A673 (cell line): ENCODE measurements at regions not wholly inside any gene's neighbourhood (a gene's known extent, or its start where the extent isn't known, plus 50 kb on each side); places are given as distances from the start of the nearest gene placed in this dataset.

Experiments
- BruUV-seq: library from RNA; stranded (reverse); fragments of 400-500 nt; replicated peaks from 2 replicates; lab custom pipeline; 2021; lab: Mats Ljungman, UMichigan
- CTCF ChIA-PET: fragments of 300-600 bp; sonication (Branson Sonifier 250); formaldehyde crosslinking; loops from one replicate; lab custom pipeline; 2022; ENCODE audit warnings: antibody characterized with exemption; lab: Charles Lee
- POLR2A ChIA-PET: fragments of 300-600 bp; sonication (Branson Sonifier 250); formaldehyde crosslinking; loops from one replicate; lab custom pipeline; 2022; ENCODE audit warnings: antibody characterized with exemption; ENCODE audit not compliant: low non-redundant PET; lab: Charles Lee
- DNase-seq: peaks from one replicate; pipeline ENCODE4 v3.0.0-alpha.2; 2015; ENCODE audit warnings: low spot score
- H3K27ac ChIP-seq: fragments of 200-600 bp; sonication (generic); 2 replicates; pipeline ENCODE4 v1.5.1; 2016; ENCODE audit warnings: mixed run types, low read depth, mild to moderate bottlenecking, mixed read lengths, antibody characterized with exemption, low read length; ENCODE audit not compliant: poor library complexity, severe bottlenecking
- H3K27me3 ChIP-seq: fragments of 200-600 bp; sonication (generic); replicated peaks from 2 replicates; pipeline ENCODE4 v1.6.1; 2017; ENCODE audit warnings: mixed run types, low read depth, mild to moderate bottlenecking, mixed read lengths, antibody characterized with exemption, low read length; ENCODE audit not compliant: insufficient read depth, poor library complexity
- H3K36me3 ChIP-seq: fragments of 200-600 bp; sonication (generic); 2 replicates; pipeline ENCODE4 v1.6.1; 2016; ENCODE audit warnings: mixed run types, mild to moderate bottlenecking, mixed read lengths, antibody characterized with exemption, low read length; ENCODE audit not compliant: insufficient read depth, poor library complexity, severe bottlenecking
- H3K4me1 ChIP-seq: fragments of 200-600 bp; sonication (generic); 2 replicates; pipeline ENCODE4 v1.6.1; 2017; ENCODE audit warnings: mixed run types, mild to moderate bottlenecking, mixed read lengths, antibody characterized with exemption, low read length; ENCODE audit not compliant: insufficient read depth, poor library complexity, severe bottlenecking
- H3K4me3 ChIP-seq: fragments of 200-600 bp; sonication (generic); 2 replicates; pipeline ENCODE4 v1.5.1; 2016; ENCODE audit warnings: low read depth, mixed run types, mild to moderate bottlenecking, mixed read lengths, low read length; ENCODE audit not compliant: poor library complexity, severe bottlenecking
- H3K9me3 ChIP-seq: fragments of 200-600 bp; sonication (generic); 2 replicates; pipeline ENCODE4 v1.6.1; 2016; ENCODE audit warnings: mixed run types, low read depth, mild to moderate bottlenecking, mixed read lengths, antibody characterized with exemption, low read length; ENCODE audit not compliant: poor library complexity, severe bottlenecking
- CTCF ChIP-seq: fragments of 300-800, 200-600 bp; sonication (generic); conservative IDR thresholded peaks from 2 replicates; pipeline ENCODE4 v1.5.1; 2017; ENCODE audit warnings: low read depth, mild to moderate bottlenecking, antibody characterized with exemption, low read length, moderate library complexity, mixed read lengths
- EZH2 ChIP-seq: fragments of 200-600 bp; sonication (generic); IDR thresholded peaks from 2 replicates; pipeline ENCODE4 v1.6.1; 2017; ENCODE audit warnings: borderline replicate concordance, low read depth, mild to moderate bottlenecking, mixed read lengths, antibody characterized with exemption, low read length; ENCODE audit not compliant: poor library complexity, severe bottlenecking
- intact Hi-C: fragments of 100-400 bp; cut with micrococcal nuclease; formaldehyde crosslinking; loops from one replicate; pipeline ENCODE4 v1.10.0; 2022; ENCODE audit not compliant: unreplicated experiment

DNA sequence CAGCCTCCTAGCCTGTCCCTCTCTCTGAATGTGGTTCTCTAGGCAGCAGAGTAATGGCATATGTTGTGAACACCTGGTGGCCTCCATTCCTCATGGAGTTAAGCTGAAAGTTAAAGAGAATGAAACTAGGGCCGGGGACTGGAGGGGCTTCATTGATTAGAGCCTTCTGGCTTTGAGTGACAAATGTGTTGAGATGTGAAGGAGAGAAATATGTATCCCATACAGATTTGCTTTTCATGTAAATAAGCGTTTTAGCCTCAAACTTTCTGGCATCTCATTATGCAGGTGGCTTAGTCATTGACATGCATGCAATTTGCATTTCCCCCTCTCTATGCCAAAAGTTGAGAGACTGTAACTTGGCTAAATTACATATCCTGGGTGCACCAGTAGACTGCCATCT is 537.7 kb upstream of the EEF2KMT start:
- ChIA-PET POLR2A (no interaction called here), CTCF (no interaction called here)
- no TSS peak for BruUV-seq
- Histone ChIP-seq H3K27me3 (no peaks in the 10 kb centered on the region), H3K9me3 (no peaks in the 10 kb centered on the region), H3K27ac (no peak overlapping the region), H3K4me3 (no peak overlapping the region), H3K36me3 (no peaks in the 10 kb centered on the region), H3K4me1 (no peaks in the 10 kb centered on the region)
- no peak for TF ChIP-seq EZH2
- TF ChIP-seq CTCF = no peak
- DNase-seq = no peak
- intact Hi-C loops = no loop called here

GRCh38 chr16:5634666-5635180 is 537.1 kb upstream of the EEF2KMT start:
- H3K36me3 ChIP-seq = no peaks in the 10 kb centered on the region
- no peak for TF ChIP-seq CTCF
- CTCF ChIA-PET = no interaction called here
- no peak overlapping the region for H3K4me3 ChIP-seq
- intact Hi-C loops = no loop called here
- POLR2A ChIA-PET = no interaction called here
- H3K27me3 ChIP-seq = no peaks in the 10 kb centered on the region
- BruUV-seq = no TSS peak
- no peaks in the 10 kb centered on the region for H3K4me1 ChIP-seq
- DNase-seq = peak; percentile 49
- H3K27ac ChIP-seq = no peak overlapping the region
- H3K9me3 ChIP-seq = no peaks in the 10 kb centered on the region

DNA sequence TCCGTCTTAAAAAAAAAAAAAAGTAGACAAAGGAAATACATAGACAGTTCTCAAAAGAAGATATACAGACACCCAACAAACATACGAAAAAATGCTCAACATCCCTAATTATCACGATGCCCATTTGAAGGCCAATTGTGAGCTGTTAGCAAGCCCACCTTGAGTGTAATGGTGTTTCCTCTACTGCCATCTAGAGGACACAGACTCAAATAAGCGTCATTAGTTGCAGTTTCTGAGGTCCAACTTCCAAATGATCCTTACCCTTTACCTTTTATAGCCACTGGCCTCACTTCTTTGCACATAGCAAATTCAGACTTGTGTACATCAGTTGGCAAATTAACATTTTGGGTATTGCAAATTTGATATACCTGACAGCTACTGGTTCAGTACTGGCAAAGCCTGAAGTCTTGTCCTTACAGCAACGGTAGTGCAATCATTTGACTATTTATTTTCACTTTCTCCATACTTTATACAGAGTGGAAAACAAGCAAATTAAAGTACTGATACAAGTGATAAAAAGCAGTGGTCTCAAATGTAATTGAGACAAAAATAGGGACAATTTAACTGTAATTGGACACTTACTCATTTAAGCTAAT is 536.3 kb upstream of the EEF2KMT start:
- no peak overlapping the region for H3K27ac ChIP-seq
- no peaks in the 10 kb centered on the region for H3K9me3 ChIP-seq
- DNase-seq = peak; percentile 62
- H3K27me3 ChIP-seq = no peaks in the 10 kb centered on the region
- no peak overlapping the region for H3K4me3 ChIP-seq
- H3K36me3 ChIP-seq = no peaks in the 10 kb centered on the region
- CTCF ChIA-PET = interaction anchor here (0.7 to 1.0 kb wide), 3 partner anchors 18 to 333 kb away, joined by 3 to 5 read pairs (median 3); no protein-coding TSS in a partner anchor
- H3K4me1 ChIP-seq = no peaks in the 10 kb centered on the region
- BruUV-seq = no TSS peak
- intact Hi-C loops = no loop called here
- peak; percentile 68 for TF ChIP-seq CTCF
- TF ChIP-seq EZH2 = no peak
- POLR2A ChIA-PET = no interaction called here
